NCI-H774 (cell line): ENCODE measurements at regions not wholly inside any gene's neighbourhood (a gene's known extent, or its start where the extent isn't known, plus 50 kb on each side); places are given as distances from the start of the nearest gene placed in this dataset.
"Not testable (repeated sequence)": the region's sequence is repeated elsewhere in the genome, so short reads cannot be mapped to it uniquely, and the experiment has no call there.

Experiments used
- DNase-seq: peaks from one replicate; lab custom pipeline; 2025; lab: John Stamatoyannopoulos, UW

DNA sequence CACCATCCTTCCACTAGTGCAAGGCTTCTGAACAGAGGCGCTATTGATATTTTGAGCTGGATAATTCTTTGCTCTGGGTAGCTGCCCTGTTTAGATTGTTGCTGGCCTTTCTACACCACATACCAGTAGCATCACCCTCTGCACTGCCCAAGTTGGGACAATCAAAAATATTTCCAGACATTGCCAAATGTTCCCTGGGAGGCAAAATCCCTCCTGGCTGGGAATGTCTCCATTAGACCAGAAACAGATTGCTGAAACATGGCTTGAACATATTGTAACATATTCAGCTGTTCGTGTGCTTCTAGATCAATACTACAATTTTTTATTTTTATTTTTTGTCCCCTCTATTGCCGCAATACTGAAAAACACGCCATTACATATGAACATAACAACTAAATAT, 174.6 kb downstream of the ABCA8 start:
- DNase-seq = no peak

DNA sequence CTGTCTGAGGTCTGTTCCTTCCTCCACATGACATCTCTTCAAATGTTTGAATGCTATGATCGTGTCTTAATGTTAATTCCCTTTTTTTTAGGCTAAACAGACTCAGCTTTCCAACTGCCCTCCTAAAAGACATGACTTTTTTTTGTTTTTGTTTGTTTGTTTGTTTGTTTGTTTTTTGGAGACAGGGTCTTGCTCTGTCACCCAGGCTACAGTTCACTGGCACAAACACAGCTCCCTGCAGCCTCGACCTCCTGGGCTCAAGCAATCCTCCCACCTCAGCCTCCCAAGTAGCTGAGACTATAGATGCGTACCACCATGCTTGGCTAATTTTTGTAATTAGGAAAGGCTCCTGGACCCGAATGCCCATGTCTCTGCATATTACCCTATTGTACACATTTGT, 176.5 kb downstream of the ABCA8 start:
- DNase-seq = no peak

DNA sequence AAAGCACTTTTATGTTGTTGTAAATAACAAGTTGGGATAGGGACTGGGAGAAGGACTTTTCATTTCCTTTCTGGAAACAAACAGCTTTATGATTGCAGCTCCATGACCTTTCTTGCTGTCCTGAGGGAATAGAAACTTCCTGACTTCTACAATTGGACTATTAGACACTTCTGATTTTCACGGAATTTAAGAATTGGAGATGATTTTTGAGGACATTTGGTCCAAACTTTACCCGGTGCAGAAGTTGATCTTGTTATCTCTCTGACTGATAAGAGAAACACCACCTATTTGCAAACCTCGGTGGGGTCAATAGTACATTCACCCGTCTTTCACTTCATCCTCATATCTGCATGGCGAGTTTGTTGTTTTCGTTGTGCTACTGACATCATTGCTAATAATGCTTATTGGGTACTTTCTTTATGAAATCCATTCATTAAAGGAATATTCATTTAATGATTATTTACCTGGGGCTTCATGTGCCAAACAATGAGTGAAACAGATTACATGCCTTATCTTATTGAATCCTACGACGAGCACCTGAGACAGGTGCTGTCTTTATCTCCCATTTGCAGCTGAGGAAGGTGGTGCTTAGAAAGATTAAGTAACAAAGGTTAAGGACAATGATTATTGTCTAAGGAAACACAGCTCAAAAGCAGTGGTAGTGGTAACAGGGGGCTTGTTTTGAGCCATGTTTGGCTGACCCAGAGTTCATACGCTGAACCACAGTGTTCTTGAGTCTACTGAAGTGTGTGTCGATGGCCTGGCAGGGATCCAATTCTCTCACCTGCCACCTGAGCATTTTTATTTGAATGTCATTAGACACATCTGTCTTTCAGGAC, 176.9 kb upstream of the FAM20A start:
- peak; percentile 72 for DNase-seq

DNA sequence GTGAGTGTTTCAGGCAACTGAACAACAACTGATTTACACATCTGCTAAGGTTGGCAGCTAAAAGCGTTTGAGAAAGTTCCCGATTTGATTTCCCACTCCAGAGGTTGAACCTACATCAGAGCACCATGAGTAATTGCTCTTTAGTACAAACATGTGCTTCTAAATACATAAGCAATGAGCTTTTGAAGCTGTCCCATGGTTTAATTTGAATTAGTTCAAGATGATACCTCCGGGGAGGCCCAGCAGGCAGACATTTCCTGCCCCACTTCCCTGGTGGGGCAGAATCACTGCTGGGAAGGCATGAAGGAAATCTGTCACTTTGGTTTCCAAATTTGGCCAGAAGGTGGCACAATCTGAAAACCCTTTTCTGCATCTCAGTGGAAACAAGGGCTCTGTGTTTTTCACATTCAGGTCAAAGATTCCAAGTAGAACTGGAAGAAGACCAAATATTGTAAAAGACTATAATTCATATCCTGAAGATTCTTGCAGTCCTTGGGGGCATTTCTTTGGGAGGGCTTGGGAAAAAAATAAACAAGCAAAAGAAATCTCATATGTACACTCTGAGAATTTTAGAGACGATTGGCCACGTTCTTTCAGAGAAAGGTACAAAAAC, 176.2 kb upstream of the FAM20A start:
- peak; percentile 78 for DNase-seq

DNA sequence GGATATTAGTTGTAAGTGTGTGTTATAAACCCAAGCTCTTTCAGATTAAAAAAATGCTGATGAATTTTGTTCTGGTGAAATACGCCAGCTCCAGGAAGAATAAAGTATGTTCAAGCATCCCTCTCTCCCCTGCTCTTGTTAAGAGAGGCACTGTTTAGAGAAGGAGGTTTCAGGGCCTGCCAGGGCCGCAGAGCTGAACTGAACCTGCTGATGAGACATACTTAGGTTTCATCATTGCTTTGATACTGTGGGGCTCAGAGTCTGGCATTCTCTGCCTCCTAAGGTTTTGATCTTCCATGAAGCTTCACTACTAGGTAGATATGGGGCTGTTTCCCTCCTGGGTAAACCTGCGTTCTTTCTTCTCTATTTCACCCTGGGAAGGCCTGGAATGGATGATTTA, 175.3 kb upstream of the FAM20A start:
- no peak for DNase-seq

DNA sequence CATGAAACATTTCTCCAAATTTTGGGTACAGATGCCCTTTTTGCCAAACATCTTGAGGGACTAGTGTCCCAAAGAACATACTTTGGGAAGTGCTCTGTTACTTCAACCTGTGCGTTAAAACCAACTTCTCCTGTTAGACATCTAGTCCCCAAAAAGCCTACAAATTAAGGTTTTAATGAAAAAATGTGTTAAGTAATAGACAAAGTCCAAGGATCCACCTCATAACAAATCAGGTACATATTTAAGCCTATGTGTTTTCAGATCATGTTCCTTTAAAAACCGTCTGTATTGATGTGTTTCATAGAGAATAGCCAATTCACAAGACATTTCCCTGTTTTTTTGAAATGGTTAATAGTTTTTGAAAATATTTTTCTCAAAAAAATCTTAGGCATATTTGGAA, 174.8 kb upstream of the FAM20A start:
- no peak for DNase-seq

DNA sequence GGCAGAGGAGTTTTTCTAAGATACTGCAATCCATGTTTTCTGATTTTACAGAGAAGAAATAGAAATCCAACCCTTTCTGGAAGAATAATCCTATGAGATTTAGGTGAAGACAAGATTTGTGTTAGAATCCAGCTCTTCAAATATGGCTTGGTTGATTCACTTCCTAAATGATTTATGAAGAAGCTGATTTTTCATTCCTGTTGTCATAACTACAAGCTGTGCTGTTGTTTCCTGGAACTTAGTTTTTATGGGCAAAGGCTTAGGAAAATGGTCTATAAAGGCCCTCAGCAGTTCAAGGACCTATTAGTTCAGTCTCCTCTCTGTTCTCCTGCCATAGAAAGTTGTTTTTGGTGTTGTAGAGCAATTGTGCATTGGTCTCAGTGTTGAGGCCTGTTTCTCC, 174.2 kb upstream of the FAM20A start:
- DNase-seq = no peak

DNA sequence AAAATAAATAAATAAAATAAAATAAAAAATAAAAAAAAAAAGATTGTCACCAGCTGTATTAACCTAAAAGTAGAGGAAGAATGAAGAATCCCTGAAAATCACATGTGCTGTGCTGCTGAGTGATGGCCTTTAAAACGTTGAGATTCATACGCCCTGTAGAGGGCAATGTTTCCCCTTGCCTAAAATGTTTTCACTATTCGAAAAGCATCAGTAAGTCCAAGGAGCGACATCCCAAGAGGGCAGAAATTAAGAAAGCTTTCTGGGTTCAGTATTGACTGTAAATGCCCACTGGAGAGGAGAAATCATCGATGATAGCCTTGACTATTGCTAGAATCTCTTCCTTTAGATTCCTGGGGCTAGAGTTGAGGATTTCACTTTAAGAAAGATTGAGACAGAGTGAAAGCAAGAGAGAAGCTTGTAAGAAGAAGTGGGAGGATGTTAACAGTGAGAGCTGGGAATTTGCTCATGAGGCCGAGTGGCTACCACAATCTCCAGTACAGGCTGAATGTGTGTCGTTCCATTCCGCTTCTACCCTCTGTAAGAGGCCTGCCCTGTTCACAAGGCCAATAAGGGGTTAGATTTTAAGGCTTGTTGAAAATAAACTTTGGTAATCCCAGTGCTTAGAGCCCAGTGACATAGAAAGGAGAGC, 170.8 kb upstream of the FAM20A start:
- DNase-seq = peak; percentile 24

DNA sequence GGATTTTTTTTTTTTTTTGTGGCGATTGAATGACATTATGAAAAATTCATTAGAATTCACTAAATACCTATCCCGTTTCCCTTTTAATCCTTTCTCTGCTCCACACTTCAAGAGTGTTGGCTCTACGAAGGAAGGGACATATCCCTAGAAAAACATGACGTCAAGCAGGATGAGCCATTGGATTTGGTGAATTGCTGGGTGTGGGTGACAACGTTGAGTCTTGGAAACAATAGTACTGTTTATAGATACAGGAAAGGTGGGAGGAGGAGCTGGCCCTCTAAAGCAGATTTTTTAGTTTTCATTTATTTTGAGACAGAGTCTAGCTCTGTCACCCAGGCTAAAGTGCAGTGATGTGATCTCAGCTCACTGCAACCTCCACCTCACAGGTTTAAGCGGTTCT, 167.6 kb upstream of the FAM20A start:
- DNase-seq = no peak

DNA sequence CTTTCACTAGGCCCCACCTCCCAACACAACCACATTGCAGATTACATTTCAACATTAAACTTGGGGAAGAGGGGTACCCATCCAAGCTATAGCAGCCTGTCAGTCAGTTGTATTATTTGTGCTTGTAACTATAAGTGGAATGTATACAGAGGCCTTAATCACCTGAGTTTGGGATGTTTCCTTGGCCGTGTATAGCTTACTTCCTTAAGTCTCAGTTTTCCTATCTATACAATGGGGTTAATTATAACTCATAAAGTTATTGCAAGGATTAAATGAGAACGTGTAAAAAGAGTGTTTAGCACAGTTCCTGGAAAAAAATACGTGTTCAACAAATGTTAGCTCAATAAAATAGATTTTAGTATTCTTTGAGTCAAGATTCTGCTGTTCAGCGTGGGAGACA, 165.5 kb upstream of the FAM20A start:
- DNase-seq = no peak

DNA sequence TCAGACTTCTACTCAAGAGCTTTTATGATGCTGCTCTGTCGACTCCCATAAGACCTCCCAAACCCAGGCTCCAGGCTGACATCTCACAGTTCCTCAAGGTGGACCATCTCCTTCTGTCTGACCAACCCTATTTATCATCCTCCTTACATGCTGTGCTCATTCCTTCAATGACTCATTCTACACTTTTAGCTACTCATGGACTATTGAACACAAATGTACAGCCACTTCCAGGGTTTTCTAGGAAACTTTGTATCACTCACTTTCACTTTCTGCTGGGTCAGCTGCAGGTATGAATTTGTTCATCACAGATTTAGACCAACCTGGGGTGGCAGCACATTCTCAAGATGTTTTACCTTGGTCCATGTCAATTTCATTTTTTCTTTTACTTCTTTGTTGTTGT, 162.4 kb upstream of the FAM20A start:
- no peak for DNase-seq

DNA sequence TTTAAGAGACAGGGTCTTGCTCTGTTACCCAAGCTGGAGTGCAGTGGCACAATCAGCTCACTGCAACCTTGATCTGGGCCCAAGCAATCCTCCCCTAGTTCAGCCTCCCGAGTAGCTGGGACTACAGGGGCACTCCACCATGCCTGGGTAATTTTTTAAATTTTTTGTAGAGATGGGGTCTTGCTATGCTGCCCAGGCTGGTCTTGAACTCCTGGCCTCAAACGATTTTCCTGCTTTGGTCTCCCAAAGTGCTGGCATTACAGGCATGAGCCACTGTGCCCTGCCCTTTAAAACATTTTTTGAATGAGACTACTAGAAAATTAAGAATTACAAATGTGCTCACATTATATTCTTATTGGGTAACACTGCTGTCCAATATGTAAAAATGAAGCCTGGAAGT, 161.7 kb upstream of the FAM20A start:
- no peak for DNase-seq

DNA sequence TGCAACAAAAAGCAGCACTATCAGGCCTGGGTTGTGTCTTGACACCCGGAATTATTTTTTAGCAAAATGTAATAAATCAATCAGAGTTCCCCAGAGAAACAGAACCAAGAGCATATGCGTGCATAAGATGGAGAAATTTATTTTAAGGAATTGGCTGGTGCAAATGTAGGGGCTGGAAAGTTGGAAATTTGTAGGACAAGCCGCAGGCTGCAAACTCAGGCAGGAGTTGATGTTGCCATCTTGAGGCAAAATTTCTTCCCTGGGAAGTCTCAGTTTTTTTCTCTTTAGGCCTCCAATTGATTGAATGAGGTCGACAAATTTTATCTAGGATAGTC, 158.9 kb upstream of the FAM20A start:
- DNase-seq = no peak

DNA sequence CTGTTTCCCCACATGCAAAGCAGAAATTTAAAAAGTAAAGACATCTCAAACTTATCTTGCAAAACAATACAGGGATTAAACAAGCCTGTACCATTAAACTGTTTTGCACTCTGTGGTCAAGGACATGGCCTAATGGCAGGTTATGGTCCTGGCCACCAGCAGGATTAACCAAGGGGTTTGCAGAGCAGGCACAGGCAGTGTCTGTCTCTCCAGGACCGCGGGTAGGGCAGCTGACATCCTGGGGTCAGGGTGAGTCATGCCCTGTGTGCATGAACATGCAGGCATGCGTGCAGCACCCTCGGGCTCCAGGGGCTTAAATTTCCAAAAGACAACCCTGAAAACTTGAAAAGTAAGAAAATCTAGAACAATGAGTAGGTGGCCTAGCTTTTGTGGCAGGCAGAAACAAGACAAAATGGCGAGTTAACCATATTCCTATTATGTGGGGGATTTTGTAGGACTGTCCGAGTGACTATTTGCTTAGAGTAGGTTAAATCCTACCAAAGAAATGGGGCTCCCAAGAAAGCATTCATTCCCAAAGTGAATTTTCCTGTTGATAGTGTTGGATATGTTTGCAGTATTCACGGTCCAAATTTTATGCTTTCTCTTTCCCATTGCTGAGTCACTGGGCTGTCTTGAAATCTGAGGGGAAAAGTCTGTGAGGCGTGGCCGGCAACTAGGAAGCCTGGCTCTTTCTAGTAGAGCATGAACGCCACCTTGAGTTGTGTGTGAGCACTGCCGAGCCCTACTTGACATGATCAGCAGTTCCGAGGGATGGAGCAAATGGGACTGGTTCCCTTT, 158.4 kb upstream of the FAM20A start:
- peak; percentile 95 for DNase-seq

DNA sequence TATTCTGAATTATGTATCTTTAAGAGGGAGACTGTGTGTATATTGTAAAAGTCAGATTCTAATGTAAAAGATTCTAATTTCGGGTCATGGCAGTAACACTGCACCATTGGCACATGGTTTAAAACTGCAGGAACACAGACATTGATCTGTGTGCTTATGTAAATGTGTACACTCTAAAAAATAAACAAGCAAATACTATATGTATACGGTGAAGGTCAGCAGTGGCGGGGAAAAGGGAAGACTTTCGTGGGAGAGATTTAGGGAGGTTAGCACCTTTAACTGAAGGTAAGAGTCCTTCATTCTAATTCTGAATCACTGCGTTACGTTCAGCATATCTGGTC, 157.8 kb upstream of the FAM20A start:
- DNase-seq = no peak

DNA sequence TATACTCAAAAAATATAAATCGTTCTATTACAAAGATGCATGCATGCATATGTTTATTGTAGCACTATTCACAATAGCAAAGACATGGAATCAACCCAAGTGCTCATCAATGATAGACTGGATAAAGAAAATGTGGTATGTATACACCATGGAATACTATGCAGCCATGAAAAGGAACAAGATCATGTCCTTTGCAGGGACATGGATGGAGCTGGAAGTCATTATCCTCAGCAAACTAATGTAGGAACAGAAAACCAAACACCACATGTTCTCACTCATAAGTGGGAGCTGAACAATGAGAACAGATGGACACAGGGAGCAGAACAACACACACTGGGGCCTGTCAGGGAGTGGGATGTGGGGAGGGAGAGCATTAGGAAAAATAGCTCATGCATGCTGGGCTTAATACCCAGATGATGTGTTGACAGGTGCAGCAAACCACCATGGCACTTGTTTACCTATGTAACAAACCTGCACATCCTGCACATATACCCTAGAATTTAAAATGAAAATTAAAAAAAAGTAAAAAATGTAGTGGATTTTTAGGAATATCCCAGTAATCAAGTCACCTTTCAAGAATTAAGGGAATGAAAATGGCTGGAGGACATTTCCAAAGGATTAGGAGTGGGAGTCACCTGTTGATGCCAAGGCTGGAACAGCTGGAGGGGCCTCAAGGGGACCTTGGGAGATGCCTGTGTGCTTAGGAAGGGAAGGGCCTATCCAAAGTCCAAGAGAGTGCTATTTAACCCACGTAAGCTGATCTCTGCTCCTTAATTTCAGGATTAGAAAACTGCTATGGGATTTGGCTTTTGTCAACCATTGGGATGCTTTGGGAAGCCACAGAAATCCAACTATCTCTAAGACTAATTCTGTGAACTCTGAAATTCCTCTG, 156.9 kb upstream of the FAM20A start:
- DNase-seq = not testable (repeated sequence)

DNA sequence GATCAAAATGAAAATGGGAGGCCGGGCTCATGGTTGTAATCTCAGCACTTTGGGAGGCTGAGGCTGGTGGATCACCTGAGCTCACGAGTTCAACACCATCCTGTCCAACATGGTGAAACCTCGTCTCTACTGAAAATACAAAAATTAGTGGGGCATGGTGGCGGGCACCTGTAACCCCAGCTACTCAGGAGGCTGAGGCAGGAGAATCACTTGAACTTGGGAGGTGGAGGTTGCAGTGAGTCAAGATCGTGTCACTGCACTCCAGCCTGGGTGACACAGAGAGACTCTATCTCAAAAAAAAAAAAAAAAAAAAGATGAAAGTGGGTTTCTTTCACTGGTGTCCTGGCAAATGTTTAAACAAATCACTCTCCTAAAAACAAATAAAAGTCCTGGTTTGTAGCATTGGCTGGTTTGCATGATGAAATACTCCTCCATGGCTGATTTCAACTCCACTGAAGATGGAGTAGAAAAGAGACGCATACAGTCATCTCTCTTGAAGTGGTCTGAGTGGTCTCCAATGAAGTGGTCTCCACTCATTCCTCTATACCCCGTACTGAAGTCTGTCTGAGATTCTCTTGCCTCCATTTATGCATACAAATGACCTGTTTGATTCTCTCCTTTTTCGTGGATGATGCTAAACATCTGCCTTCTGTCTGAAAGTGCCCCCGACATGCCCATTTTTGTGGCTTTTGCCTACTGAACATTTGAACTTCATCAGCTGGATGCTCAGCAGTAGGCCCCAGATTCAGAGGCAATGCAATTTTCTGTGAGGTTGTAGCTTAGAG, 153.0 kb upstream of the FAM20A start:
- no peak for DNase-seq

DNA sequence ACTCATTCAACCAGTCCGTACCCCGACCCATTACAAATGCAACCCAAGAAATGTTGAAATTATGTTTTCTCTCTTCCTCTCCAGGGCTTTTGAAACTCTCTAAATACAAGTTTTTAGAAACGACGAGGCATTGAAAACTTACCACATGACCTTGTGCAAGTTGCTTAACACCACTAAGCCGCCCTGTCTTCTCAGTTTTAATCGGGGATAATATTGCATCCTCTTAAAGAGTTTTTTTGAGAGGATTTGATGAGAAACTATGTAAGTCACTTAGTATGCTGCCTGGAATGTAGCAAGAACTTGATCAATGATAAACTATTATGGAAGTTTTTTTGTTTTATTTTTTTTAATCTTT, 149.0 kb upstream of the FAM20A start:
- no peak for DNase-seq

DNA sequence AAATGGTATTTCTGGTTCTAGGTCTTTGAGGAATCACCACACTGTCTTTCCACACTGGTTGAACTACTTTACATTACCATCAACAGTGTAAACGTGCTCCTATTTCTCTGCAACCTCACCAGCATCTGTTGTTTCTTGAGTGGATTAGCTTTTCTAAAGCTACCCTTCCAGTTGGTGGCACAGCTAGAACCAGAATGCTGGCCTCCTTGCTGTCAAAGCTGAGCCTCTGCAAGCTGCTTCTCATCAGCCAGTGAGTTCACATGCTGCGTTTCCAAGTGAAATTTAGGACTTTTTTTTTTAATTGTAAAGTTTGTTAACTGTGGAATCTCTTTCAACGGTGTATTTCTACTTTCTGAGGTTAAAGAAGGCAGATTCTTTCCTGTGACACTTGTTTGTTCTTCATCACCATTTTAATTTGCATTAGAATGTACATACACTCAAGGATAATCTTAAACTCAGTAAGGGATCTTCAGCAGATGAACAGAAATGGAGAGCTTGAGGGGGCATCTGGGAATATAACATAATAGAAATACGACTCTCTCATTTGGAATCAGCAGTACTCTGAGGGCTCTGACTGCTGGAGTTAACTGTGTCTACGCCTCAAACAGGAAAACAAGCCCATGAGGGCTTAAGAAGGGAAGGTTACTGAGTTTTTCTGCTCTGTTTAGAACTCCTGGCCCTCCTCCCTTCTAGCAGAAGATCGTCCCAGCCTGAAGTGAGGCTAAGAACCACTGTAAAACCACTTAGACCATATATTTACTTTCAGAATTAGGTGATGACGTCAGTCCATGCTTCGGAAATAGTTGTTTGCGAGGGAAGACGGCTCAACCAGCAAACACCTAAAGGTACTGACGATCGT, 148.4 kb upstream of the FAM20A start:
- DNase-seq = no peak

DNA sequence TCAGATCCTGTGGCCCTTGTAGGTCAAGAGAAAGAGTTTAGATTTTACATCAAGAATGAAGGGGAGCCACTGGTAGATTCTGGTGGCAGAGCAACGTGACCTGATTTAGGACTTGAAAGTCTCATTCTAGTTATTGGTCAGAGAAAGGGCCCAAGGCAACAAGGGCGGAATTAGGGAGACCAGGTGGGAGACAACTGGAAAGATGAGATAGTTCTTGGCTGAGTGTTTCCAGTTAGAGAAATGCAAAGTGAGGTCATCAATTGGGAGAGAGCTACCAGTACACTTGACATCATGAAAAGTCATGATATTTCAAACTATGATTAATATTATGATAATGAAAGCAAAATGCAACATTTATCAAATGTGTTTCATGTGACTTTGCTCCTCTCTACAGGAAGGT, 147.2 kb upstream of the FAM20A start:
- no peak for DNase-seq
